Gastrocnemius medialis (tissue), 4 donors: ENCODE measurements at regions not wholly inside any gene's neighbourhood (a gene's known extent, or its start where the extent isn't known, plus 50 kb on each side); places are given as distances from the start of the nearest gene placed in this dataset.

ENCODE experiments used
- ATAC-seq, 2 donors: fragments of 150-250 bp; one replicate each; pipeline ENCODE4 v1.9.1; 2016
- DNase-seq, 2 donors: peaks; one replicate each; pipeline ENCODE4 v3.0.0-alpha.2; 2019
- H3K27ac ChIP-seq, 4 donors: fragments of 200-600 bp; sonication (generic); 1 replicate in 1 of 4; 2 replicates in 3 of 4; pipeline ENCODE4 v1.5.1; 2016 to 2018; ENCODE audit warnings: mild to moderate bottlenecking in 2 of 4, moderate library complexity in 1 of 4
- H3K27me3 ChIP-seq, 3 donors: fragments of 200-600 bp; sonication (generic) in 2 of 3; 1 replicate in 1 of 3; 2 replicates in 2 of 3; pipeline versions ENCODE4 v1.5.1 to v1.6.0; 2016 to 2019; ENCODE audit warnings: mild to moderate bottlenecking in 1 of 3, moderate library complexity in 1 of 3
- H3K36me3 ChIP-seq, 2 donors: fragments of 200-600 bp; sonication (generic) in 1 of 2; one replicate each; pipeline ENCODE4 v1.5.1; 2017 to 2018
- H3K4me1 ChIP-seq, 2 donors: fragments of 200-600 bp; sonication (generic) in 1 of 2; one replicate each; pipeline ENCODE4 v1.5.1; 2016 to 2017; ENCODE audit warnings: mild to moderate bottlenecking in 2 of 2
- H3K4me3 ChIP-seq, 4 donors: fragments of 200-600 bp; sonication (generic) in 3 of 4; 1 replicate in 1 of 4; 2 replicates in 3 of 4; pipeline ENCODE4 v1.5.1; 2016 to 2019; ENCODE audit warnings: mild to moderate bottlenecking in 2 of 4
- H3K9me3 ChIP-seq, 3 donors: fragments of 200-600 bp; sonication (generic) in 2 of 3; 1 replicate in 1 of 3; 2 replicates in 2 of 3; pipeline ENCODE4 v1.5.1; 2016 to 2019
- CTCF ChIP-seq, 5 experiments: fragments of 450-650 bp in 3 of 5; fragments of 200-600 bp in 2 of 5; sonication (generic) in 2 of 5; IDR thresholded peaks in 4 of 5; conservative IDR thresholded peaks in 1 of 5; 1 replicate in 4 of 5; 2 replicates in 1 of 5; pipeline ENCODE4 v1.5.1; 2016 to 2019; ENCODE audit warnings: antibody characterized with exemption in 5 of 5, mild to moderate bottlenecking in 3 of 5, moderate library complexity in 3 of 5
- POLR2A ChIP-seq, 2 donors: fragments of 450-650 bp; IDR thresholded peaks; one replicate each; pipeline ENCODE4 v1.6.1; 2017; ENCODE audit warnings: antibody characterized with exemption in 2 of 2, mild to moderate bottlenecking in 2 of 2, moderate library complexity in 2 of 2
- in situ Hi-C, 4 donors: fragments of 200-750 bp; cut with MboI; loops; one replicate each; pipeline versions ENCODE4 v1.15.0 to v1.8.0; 2017; ENCODE audit warnings: low sequenced_read_pairs in 4 of 4
- intact Hi-C: fragments of 100-400 bp; cut with DNase I; formaldehyde crosslinking; loops from one replicate; pipeline ENCODE4 v1.15.1; 2023; ENCODE audit warnings: low total_unique reads

GRCh38 chr10:6654571-6654970 lies 74.5 kb upstream of the PRKCQ start:
- Histone ChIP-seq H3K36me3 (no peaks in the 10 kb centered on the region), H3K27me3 (no peaks in the 10 kb centered on the region), H3K9me3 (no peaks in the 10 kb centered on the region), H3K4me3 (no peak overlapping the region), H3K4me1 (no peaks in the 10 kb centered on the region), H3K27ac (no peak overlapping the region)
- intact Hi-C loops (no loop called here), in situ Hi-C loops (loop anchor here in 2 of 4 donors (25.0 kb wide), 1 partner anchor 217 kb away; no protein-coding TSS in a partner anchor)
- DNase-seq (no peak), ATAC-seq (no peak)
- TF ChIP-seq POLR2A (IDR thresholded peaks at IDR 0.05) (no peak), CTCF (IDR thresholded peaks at IDR 0.05 in 4 of 5, conservative IDR thresholded peaks at IDR 0.05 in 1 of 5) (no peak)

- Histone ChIP-seq H3K9me3 (no peaks in the 10 kb centered on the region), H3K27me3 (no peaks in the 10 kb centered on the region), H3K4me1 (no peaks in the 10 kb centered on the region), H3K36me3 (no peaks in the 10 kb centered on the region), H3K4me3 (no peak overlapping the region), H3K27ac (no peak overlapping the region)
- ATAC-seq (no peak), DNase-seq (no peak)
- in situ Hi-C loops = loop anchor here in 2 of 4 donors (25.0 kb wide), 1 partner anchor 213 kb away; no protein-coding TSS in a partner anchor
- intact Hi-C loops = no loop called here
- TF ChIP-seq CTCF (IDR thresholded peaks at IDR 0.05 in 4 of 5, conservative IDR thresholded peaks at IDR 0.05 in 1 of 5) (no peak), POLR2A (IDR thresholded peaks at IDR 0.05) (no peak)
Observed at GRCh38 chr10:6650586-6650985, 70.5 kb upstream of the PRKCQ start.

- ATAC-seq = no peak
- no peaks in the 10 kb centered on the region for H3K9me3 ChIP-seq
- no peaks in the 10 kb centered on the region for H3K27me3 ChIP-seq
- no peak for DNase-seq
- no peak overlapping the region for H3K4me3 ChIP-seq
- H3K4me1 ChIP-seq = no peaks in the 10 kb centered on the region
- in situ Hi-C loops = loop anchor here in 3 of 4 donors (10.0 to 25.0 kb wide), 2 partner anchors 65 to 213 kb away; partner anchors contain the start of gene PRKCQ (in 1 of the 3)
- no peaks in the 10 kb centered on the region for H3K36me3 ChIP-seq
- intact Hi-C loops = loop anchor here (5.0 to 10.0 kb wide), 3 partner anchors 68 to 203 kb away; partner anchors contain the start of gene PRKCQ
- TF ChIP-seq CTCF (IDR thresholded peaks at IDR 0.05 in 4 of 5, conservative IDR thresholded peaks at IDR 0.05 in 1 of 5) = no peak
- no peak for TF ChIP-seq POLR2A (IDR thresholded peaks at IDR 0.05)
- H3K27ac ChIP-seq = no peak overlapping the region
Observed at GRCh38 chr10:6649903-6650302, 69.8 kb upstream of the PRKCQ start.

- Histone ChIP-seq H3K4me1 (no peaks in the 10 kb centered on the region), H3K4me3 (no peak overlapping the region), H3K9me3 (no peaks in the 10 kb centered on the region), H3K27me3 (no peaks in the 10 kb centered on the region), H3K27ac (no peak overlapping the region), H3K36me3 (no peaks in the 10 kb centered on the region)
- intact Hi-C loops (loop anchor here (5.0 to 10.0 kb wide), 3 partner anchors 67 to 202 kb away; partner anchors contain the start of gene PRKCQ), in situ Hi-C loops (loop anchor here in 1 of 4 donors (10.0 kb wide), 1 partner anchor 64 kb away; the partner anchor contains the start of gene PRKCQ)
- TF ChIP-seq CTCF (IDR thresholded peaks at IDR 0.05 in 4 of 5, conservative IDR thresholded peaks at IDR 0.05 in 1 of 5) (no peak), POLR2A (IDR thresholded peaks at IDR 0.05) (no peak)
- ATAC-seq (no peak), DNase-seq (no peak)
Observed at GRCh38 chr10:6648894-6649720, 69.0 kb upstream of the PRKCQ start.
